ENCODE measurements at regions not wholly inside any gene's neighbourhood (a gene's known extent, or its start where the extent isn't known, plus 50 kb on each side); places are given as distances from the start of the nearest gene placed in this dataset.
A peak's percentile ranks its signal among the peaks of the same experiment; 100 is the strongest.

DNA sequence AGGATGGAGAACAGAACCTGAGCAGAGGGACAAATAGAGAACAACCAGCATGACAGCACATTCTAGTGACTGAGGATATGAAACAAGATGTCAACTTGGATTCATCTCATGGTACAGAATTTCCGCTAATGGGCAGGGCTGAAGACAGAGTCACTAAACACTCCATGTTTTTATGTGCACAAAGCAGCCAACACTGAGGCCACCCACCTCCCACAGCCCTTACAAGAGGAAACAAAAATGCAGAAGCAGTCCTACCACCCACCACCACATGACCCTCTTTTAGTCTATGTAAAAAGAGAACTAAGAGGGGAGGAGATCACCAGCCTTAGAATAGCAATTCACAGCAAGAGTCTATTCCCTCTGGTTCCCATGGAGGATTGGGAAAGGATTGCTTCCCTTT, 131.4 kb upstream of the UBE2E2 start:
- no peak overlapping the region for H3K4me3 ChIP-seq (ENCODE audit: low read depth, low read length)
- DNase-seq (ENCODE audit: low read depth, low spot score): no peak
- in situ Hi-C loops (cut with HindIII; ENCODE audit: low sequenced_read_pairs): no loop called here
- TF ChIP-seq, protein P1, sequence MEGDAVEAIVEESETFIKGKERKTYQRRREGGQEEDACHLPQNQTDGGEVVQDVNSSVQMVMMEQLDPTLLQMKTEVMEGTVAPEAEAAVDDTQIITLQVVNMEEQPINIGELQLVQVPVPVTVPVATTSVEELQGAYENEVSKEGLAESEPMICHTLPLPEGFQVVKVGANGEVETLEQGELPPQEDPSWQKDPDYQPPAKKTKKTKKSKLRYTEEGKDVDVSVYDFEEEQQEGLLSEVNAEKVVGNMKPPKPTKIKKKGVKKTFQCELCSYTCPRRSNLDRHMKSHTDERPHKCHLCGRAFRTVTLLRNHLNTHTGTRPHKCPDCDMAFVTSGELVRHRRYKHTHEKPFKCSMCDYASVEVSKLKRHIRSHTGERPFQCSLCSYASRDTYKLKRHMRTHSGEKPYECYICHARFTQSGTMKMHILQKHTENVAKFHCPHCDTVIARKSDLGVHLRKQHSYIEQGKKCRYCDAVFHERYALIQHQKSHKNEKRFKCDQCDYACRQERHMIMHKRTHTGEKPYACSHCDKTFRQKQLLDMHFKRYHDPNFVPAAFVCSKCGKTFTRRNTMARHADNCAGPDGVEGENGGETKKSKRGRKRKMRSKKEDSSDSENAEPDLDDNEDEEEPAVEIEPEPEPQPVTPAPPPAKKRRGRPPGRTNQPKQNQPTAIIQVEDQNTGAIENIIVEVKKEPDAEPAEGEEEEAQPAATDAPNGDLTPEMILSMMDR (IDR thresholded peaks at IDR 0.05; ENCODE audit: low read depth, low read length): no peak

- in situ Hi-C loops (cut with HindIII; ENCODE audit: low sequenced_read_pairs): no loop called here
These were observed 130.4 kb upstream of the UBE2E2 start for GRCh38 chr3:23072693-23073092.

GRCh38 chr3:23073724-23074305, 129.3 kb upstream of the UBE2E2 start:
- no peak overlapping the region for H3K4me3 ChIP-seq (ENCODE audit: low read depth, low read length)
- in situ Hi-C loops (cut with HindIII; ENCODE audit: low sequenced_read_pairs): no loop called here
- TF ChIP-seq, protein P1 (IDR thresholded peaks at IDR 0.05; ENCODE audit: low read depth, low read length): no peak
- no peak for DNase-seq (ENCODE audit: low read depth, low spot score)

More at GRCh38 chr3:23072693-23073092, 130.4 kb upstream of the UBE2E2 start:
- DNase-seq (ENCODE audit: low read depth, low spot score): no peak
- H3K4me3 ChIP-seq (ENCODE audit: low read depth, low read length): no peak overlapping the region
- TF ChIP-seq, protein P1 (IDR thresholded peaks at IDR 0.05; ENCODE audit: low read depth, low read length): no peak

GRCh38 chr3:23075496-23075895, 127.6 kb upstream of the UBE2E2 start:
- DNase-seq (ENCODE audit: low read depth, low spot score): peak; percentile 62
- no peak overlapping the region for H3K4me3 ChIP-seq (ENCODE audit: low read depth, low read length)
- TF ChIP-seq, protein P1 (IDR thresholded peaks at IDR 0.05; ENCODE audit: low read depth, low read length): no peak
- in situ Hi-C loops (cut with HindIII; ENCODE audit: low sequenced_read_pairs): no loop called here

- DNase-seq (ENCODE audit: low read depth, low spot score): no peak
- in situ Hi-C loops (cut with HindIII; ENCODE audit: low sequenced_read_pairs): no loop called here
- no peak overlapping the region for H3K4me3 ChIP-seq (ENCODE audit: low read depth, low read length)
- TF ChIP-seq, protein P1 (IDR thresholded peaks at IDR 0.05; ENCODE audit: low read depth, low read length): no peak
These were observed 126.7 kb upstream of the UBE2E2 start for GRCh38 chr3:23076437-23076836.

GRCh38 chr3:23077126-23077525, 126.0 kb upstream of the UBE2E2 start:
- in situ Hi-C loops (cut with HindIII; ENCODE audit: low sequenced_read_pairs): no loop called here
- TF ChIP-seq, protein P1 (IDR thresholded peaks at IDR 0.05; ENCODE audit: low read depth, low read length): no peak
- DNase-seq (ENCODE audit: low read depth, low spot score): no peak
- no peak overlapping the region for H3K4me3 ChIP-seq (ENCODE audit: low read depth, low read length)

All from astrocyte of the spinal cord (primary cell).